Vagina (tissue), 2 donors: ENCODE measurements at regions not wholly inside any gene's neighbourhood (a gene's known extent, or its start where the extent isn't known, plus 50 kb on each side); places are given as distances from the start of the nearest gene placed in this dataset.

Source experiments
- POLR2A ChIP-seq, 2 donors: fragments of 450-650 bp; IDR thresholded peaks; one replicate each; pipeline ENCODE4 v1.6.1; 2017; ENCODE audit warnings: antibody characterized with exemption in 2 of 2, mild to moderate bottlenecking in 2 of 2, moderate library complexity in 2 of 2
- POLR2AphosphoS5 ChIP-seq, 2 donors: sonication (generic); formaldehyde crosslinking; IDR thresholded peaks; one replicate each; pipeline ENCODE4 v1.9.0; 2017; ENCODE audit warnings: antibody characterized with exemption in 2 of 2, mild to moderate bottlenecking in 2 of 2, low read depth in 1 of 2; ENCODE audit not compliant: insufficient read depth in 1 of 2
- TF ChIP-seq, protein P1 (sequence below), 3 experiments: fragments of 450-650 bp in 2 of 3; fragments of 200-600 bp in 1 of 3; sonication (generic) in 1 of 3; IDR thresholded peaks; one replicate each; pipeline ENCODE4 v1.5.1; 2017 to 2019; ENCODE audit warnings: antibody characterized with exemption in 3 of 3, mild to moderate bottlenecking in 2 of 3, moderate library complexity in 2 of 3

GRCh38 chr5:54821445-54822323 lies 163.7 kb downstream of the ESM1 start:
- no peak for TF ChIP-seq POLR2AphosphoS5 (IDR thresholded peaks at IDR 0.05; ENCODE audit: insufficient read depth in 1 of 2, low read depth in 1 of 2)
- TF ChIP-seq POLR2A (IDR thresholded peaks at IDR 0.05), result no peak
- TF ChIP-seq, protein P1, sequence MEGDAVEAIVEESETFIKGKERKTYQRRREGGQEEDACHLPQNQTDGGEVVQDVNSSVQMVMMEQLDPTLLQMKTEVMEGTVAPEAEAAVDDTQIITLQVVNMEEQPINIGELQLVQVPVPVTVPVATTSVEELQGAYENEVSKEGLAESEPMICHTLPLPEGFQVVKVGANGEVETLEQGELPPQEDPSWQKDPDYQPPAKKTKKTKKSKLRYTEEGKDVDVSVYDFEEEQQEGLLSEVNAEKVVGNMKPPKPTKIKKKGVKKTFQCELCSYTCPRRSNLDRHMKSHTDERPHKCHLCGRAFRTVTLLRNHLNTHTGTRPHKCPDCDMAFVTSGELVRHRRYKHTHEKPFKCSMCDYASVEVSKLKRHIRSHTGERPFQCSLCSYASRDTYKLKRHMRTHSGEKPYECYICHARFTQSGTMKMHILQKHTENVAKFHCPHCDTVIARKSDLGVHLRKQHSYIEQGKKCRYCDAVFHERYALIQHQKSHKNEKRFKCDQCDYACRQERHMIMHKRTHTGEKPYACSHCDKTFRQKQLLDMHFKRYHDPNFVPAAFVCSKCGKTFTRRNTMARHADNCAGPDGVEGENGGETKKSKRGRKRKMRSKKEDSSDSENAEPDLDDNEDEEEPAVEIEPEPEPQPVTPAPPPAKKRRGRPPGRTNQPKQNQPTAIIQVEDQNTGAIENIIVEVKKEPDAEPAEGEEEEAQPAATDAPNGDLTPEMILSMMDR (IDR thresholded peaks at IDR 0.05), result no peak
